Parathyroid adenoma (tissue), 2 donors: ENCODE measurements at regions not wholly inside any gene's neighbourhood (a gene's known extent, or its start where the extent isn't known, plus 50 kb on each side); places are given as distances from the start of the nearest gene placed in this dataset.

Experiments
- H2AFZ ChIP-seq: fragments of 300-600 bp; sonication (generic); one replicate; pipeline ENCODE4 v1.7.0; 2017; ENCODE audit warnings: antibody characterized with exemption, mild to moderate bottlenecking
- H3K27ac ChIP-seq: fragments of 300-600 bp; sonication (generic); one replicate; pipeline ENCODE4 v1.7.0; 2017
- H3K27me3 ChIP-seq: fragments of 300-600 bp; sonication (generic); one replicate; pipeline ENCODE4 v1.7.0; 2017; ENCODE audit warnings: low read length; ENCODE audit not compliant: control insufficient read depth, insufficient read depth
- H3K36me3 ChIP-seq: fragments of 300-600 bp; sonication (generic); one replicate; pipeline ENCODE4 v1.7.0; 2017; ENCODE audit warnings: low read length; ENCODE audit not compliant: control insufficient read depth, insufficient read depth
- H3K4me1 ChIP-seq: fragments of 300-600 bp; sonication (generic); one replicate; pipeline ENCODE4 v1.7.0; 2017; ENCODE audit warnings: control low read depth
- H3K4me2 ChIP-seq: fragments of 300-600 bp; sonication (generic); one replicate; pipeline ENCODE4 v1.7.0; 2017; ENCODE audit warnings: low read length
- H3K4me3 ChIP-seq: fragments of 300-600 bp; sonication (generic); one replicate; pipeline ENCODE4 v1.7.0; 2017; ENCODE audit warnings: low read depth, low read length
- H3K79me2 ChIP-seq: fragments of 300-600 bp; sonication (generic); one replicate; pipeline ENCODE4 v1.7.0; 2017; ENCODE audit warnings: control low read depth
- H3K9ac ChIP-seq: fragments of 300-600 bp; sonication (generic); one replicate; pipeline ENCODE4 v1.7.0; 2017; ENCODE audit warnings: mild to moderate bottlenecking
- H3K9me3 ChIP-seq: fragments of 300-600 bp; sonication (generic); one replicate; pipeline ENCODE4 v1.7.0; 2017; ENCODE audit warnings: low read length; ENCODE audit not compliant: control insufficient read depth
- TF ChIP-seq, protein P1 (sequence below): fragments of 300-600 bp; sonication (generic); IDR thresholded peaks from one replicate; pipeline ENCODE4 v1.7.0; 2017; ENCODE audit warnings: antibody characterized with exemption, mild to moderate bottlenecking
- donor health status: primary hyperparathyroidism.

- Histone ChIP-seq H3K4me2 (no peak overlapping the region), H3K4me3 (no peak overlapping the region), H3K4me1 (no peaks in the 10 kb centered on the region), H3K79me2 (no peaks in the 10 kb centered on the region), H3K27me3 (no peaks in the 10 kb centered on the region), H3K36me3 (no peaks in the 10 kb centered on the region), H3K9ac (no peak overlapping the region), H3K27ac (no peak overlapping the region), H3K9me3 (no peaks in the 10 kb centered on the region), H2AFZ (no peak overlapping the region)
- TF ChIP-seq, protein P1, sequence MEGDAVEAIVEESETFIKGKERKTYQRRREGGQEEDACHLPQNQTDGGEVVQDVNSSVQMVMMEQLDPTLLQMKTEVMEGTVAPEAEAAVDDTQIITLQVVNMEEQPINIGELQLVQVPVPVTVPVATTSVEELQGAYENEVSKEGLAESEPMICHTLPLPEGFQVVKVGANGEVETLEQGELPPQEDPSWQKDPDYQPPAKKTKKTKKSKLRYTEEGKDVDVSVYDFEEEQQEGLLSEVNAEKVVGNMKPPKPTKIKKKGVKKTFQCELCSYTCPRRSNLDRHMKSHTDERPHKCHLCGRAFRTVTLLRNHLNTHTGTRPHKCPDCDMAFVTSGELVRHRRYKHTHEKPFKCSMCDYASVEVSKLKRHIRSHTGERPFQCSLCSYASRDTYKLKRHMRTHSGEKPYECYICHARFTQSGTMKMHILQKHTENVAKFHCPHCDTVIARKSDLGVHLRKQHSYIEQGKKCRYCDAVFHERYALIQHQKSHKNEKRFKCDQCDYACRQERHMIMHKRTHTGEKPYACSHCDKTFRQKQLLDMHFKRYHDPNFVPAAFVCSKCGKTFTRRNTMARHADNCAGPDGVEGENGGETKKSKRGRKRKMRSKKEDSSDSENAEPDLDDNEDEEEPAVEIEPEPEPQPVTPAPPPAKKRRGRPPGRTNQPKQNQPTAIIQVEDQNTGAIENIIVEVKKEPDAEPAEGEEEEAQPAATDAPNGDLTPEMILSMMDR: no peak
These were observed 92.1 kb upstream of the FSTL4 start for GRCh38 chr5:133704411-133704810.

GRCh38 chr5:133703935-133704334 lies 91.6 kb upstream of the FSTL4 start:
- H3K4me3 ChIP-seq: no peak overlapping the region
- no peaks in the 10 kb centered on the region for H3K9me3 ChIP-seq
- no peaks in the 10 kb centered on the region for H3K27me3 ChIP-seq
- H3K27ac ChIP-seq: no peak overlapping the region
- H3K79me2 ChIP-seq: no peaks in the 10 kb centered on the region
- H3K4me2 ChIP-seq: no peak overlapping the region
- H3K9ac ChIP-seq: no peak overlapping the region
- TF ChIP-seq, protein P1: no peak
- no peaks in the 10 kb centered on the region for H3K36me3 ChIP-seq
- no peaks in the 10 kb centered on the region for H3K4me1 ChIP-seq
- H2AFZ ChIP-seq: no peak overlapping the region

DNA sequence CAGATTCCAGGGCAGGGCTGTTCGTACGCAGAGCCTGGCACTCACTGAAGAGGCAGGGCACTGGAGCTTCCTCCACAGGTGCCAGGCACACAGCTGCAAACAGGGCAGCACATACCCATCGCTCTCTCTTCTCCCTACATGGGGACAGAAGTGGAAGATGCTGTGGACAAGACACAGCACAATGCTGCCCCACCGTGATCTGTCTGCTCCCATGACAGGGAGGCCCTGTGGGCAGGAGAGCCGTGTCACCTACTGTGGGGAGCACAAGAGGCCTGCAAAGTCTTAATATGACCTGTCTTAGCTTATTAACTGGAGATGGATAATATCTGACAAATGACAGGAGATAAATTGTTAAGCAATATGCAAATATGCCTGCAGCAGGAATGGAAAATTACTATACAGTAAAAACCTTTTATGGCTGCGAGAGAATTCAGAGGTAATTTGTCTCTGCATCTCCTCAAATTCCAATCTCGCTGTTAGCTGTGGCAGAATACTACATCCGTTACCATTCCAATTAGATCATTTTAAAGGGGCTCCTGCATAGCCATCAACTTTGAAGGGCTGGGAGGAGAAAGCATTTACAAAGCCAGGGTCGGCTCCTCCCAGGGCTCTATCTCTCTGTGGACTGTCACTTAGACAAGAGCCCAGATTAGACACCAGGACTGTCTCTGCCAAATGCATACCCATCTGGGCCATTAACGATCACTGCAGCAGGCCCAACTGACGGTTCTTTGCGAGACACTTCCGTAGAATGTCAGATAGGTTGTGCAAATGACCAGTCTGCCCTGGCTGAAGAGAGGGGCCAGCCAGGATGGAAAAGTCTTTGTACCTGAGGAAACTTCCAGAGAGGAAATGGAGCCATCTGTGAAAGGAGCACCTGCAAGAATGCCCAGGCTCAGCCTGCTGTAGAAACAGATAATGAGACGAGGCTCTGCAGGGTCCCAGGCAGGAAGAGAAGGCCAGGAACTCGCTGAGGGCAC lies 90.7 kb upstream of the FSTL4 start:
- TF ChIP-seq, protein P1: no peak
- Histone ChIP-seq H3K4me1 (no peaks in the 10 kb centered on the region), H3K4me3 (no peak overlapping the region), H3K27ac (no peak overlapping the region), H3K4me2 (no peak overlapping the region), H3K27me3 (no peaks in the 10 kb centered on the region), H2AFZ (no peak overlapping the region), H3K79me2 (no peaks in the 10 kb centered on the region), H3K36me3 (no peaks in the 10 kb centered on the region), H3K9me3 (no peaks in the 10 kb centered on the region), H3K9ac (no peak overlapping the region)

- H3K27me3 ChIP-seq: no peaks in the 10 kb centered on the region
- TF ChIP-seq, protein P1: no peak
These were observed 89.5 kb upstream of the FSTL4 start for GRCh38 chr5:133701871-133702270.

More at GRCh38 chr5:133701871-133702270, 89.5 kb upstream of the FSTL4 start:
- H3K4me1 ChIP-seq: no peaks in the 10 kb centered on the region
- no peak overlapping the region for H2AFZ ChIP-seq
- H3K9me3 ChIP-seq: no peaks in the 10 kb centered on the region
- no peaks in the 10 kb centered on the region for H3K79me2 ChIP-seq
- no peaks in the 10 kb centered on the region for H3K36me3 ChIP-seq
- no peak overlapping the region for H3K4me2 ChIP-seq
- H3K4me3 ChIP-seq: no peak overlapping the region
- H3K9ac ChIP-seq: no peak overlapping the region
- no peak overlapping the region for H3K27ac ChIP-seq
